Pancreas (tissue), 10 donors: ENCODE measurements at regions not wholly inside any gene's neighbourhood (a gene's known extent, or its start where the extent isn't known, plus 50 kb on each side); places are given as distances from the start of the nearest gene placed in this dataset.

Experiments
- ATAC-seq, 4 donors: fragments of 200-7000 bp; cut with Tn5 transposase; one replicate each; pipeline versions ENCODE4 v1.8.0 to v1.9.1; 2020; ENCODE audit warnings: mild to moderate bottlenecking in 4 of 4, moderate library complexity in 4 of 4
- DNase-seq, 6 donors: peaks; one replicate each; pipeline ENCODE4 v3.0.0-alpha.2; 2020
- FAIRE-seq: peaks from 2 replicates; lab custom pipeline; 2012; peaks lifted over from hg19 to GRCh38; lab: Jason Lieb, UNC
- H3K27ac ChIP-seq, 4 donors: fragments of 200-600 bp; sonication (generic); 1 replicate in 3 of 4; 2 replicates in 1 of 4; pipeline versions ENCODE4 v1.5.0 to v1.8.0; 2020
- H3K27me3 ChIP-seq, 4 donors: fragments of 200-600 bp; one replicate each; pipeline ENCODE4 v1.8.0; 2021
- H3K36me3 ChIP-seq, 3 donors: fragments of 200-600 bp; sonication (generic) in 1 of 3; one replicate each; pipeline versions ENCODE4 v1.5.0 to v1.8.0; 2020 to 2021
- H3K4me1 ChIP-seq, 3 donors: fragments of 200-600 bp; one replicate each; pipeline ENCODE4 v1.8.0; 2021
- H3K4me3 ChIP-seq, 4 donors: fragments of 200-600 bp; sonication (generic) in 2 of 4; one replicate each; pipeline versions ENCODE4 v1.5.0 to v1.8.0; 2020 to 2021
- H3K9me3 ChIP-seq, 4 donors: fragments of 200-600 bp; one replicate each; pipeline ENCODE4 v1.8.0; 2021
- CTCF ChIP-seq, 4 donors: fragments of 200-600 bp; sonication (generic) in 3 of 4; IDR thresholded peaks; one replicate each; pipeline versions ENCODE4 v1.5.0 to v1.8.0; 2021; ENCODE audit warnings: antibody characterized with exemption in 4 of 4
- WGBS, 2 donors: extraction: QIAGEN DNeasy Blood & Tissue Kit; methylation state at CpG; one replicate each; pipeline ENCODE4 v1.1.7; 2013; 5-methylcytosine and 5-hydroxymethylcytosine counted together
- intact Hi-C, 3 donors: fragments of 100-400 bp; cut with DNase I; formaldehyde crosslinking; loops; one replicate each; pipeline versions ENCODE4 v1.11.1 to v1.14.2; 2022
- donor health status: healthy with polysubstance abuse.
- donor health status: DM: no; HTN: no; CAD: no; lungs with moderate emphysema.
- donor health status: DM: no; HTN: no; CAD: no.
- donor health status: control.
- donor health status: control.
- donor health status: Bipolar disorder and iron deficiency.
- donor health status: DM: yes; HTN: yes; CAD: no.
- donor health status: DM: no; HTN: no; CAD: no.
- donor health status: DM: no; HTN: no; CAD: no.
- donor health status: DM: yes; HTN: yes; CAD: no.

GRCh38 chr12:75581515-75581914 is 70.1 kb upstream of the KRR1 start:
- DNase-seq (no peak), FAIRE-seq (no peak)

GRCh38 chr12:75579552-75579951 is 68.1 kb upstream of the KRR1 start:
- no peaks in the 10 kb centered on the region for H3K27me3 ChIP-seq
- H3K27ac ChIP-seq, result no peak overlapping the region
- no peaks in the 10 kb centered on the region for H3K4me1 ChIP-seq
- DNase-seq (no peak), ATAC-seq (no peak), FAIRE-seq (no peak)
- H3K4me3 ChIP-seq, result no peak overlapping the region
- TF ChIP-seq CTCF (IDR thresholded peaks at IDR 0.05), result no peak
- WGBS, 2 donors, result 72 to 80% methylated on average over 3 of the region's 3 CpGs
- H3K9me3 ChIP-seq, result no peaks in the 10 kb centered on the region
- intact Hi-C loops, result no loop called here
- no peaks in the 10 kb centered on the region for H3K36me3 ChIP-seq

More at GRCh38 chr12:75581515-75581914, 70.1 kb upstream of the KRR1 start:
- TF ChIP-seq CTCF (IDR thresholded peaks at IDR 0.05), result no peak
- H3K4me3 ChIP-seq, result no peak overlapping the region
- ATAC-seq, result no peak
- intact Hi-C loops, result no loop called here
- no peak overlapping the region for H3K27ac ChIP-seq
- H3K9me3 ChIP-seq, result no peaks in the 10 kb centered on the region
- no peaks in the 10 kb centered on the region for H3K36me3 ChIP-seq
- 83 to 89% methylated on average over 3 of the region's 3 CpGs for WGBS, 2 donors
- H3K27me3 ChIP-seq, result no peaks in the 10 kb centered on the region
- no peaks in the 10 kb centered on the region for H3K4me1 ChIP-seq

- intact Hi-C loops, result no loop called here
- Histone ChIP-seq H3K4me3 (no peak overlapping the region), H3K27me3 (no peaks in the 10 kb centered on the region), H3K27ac (no peak overlapping the region), H3K4me1 (no peaks in the 10 kb centered on the region), H3K9me3 (no peaks in the 10 kb centered on the region), H3K36me3 (no peaks in the 10 kb centered on the region)
- DNase-seq, result no peak
- no peak for TF ChIP-seq CTCF (IDR thresholded peaks at IDR 0.05)
- FAIRE-seq, result no peak
- WGBS, 2 donors, result 20 to 33% methylated on average over 2 of the region's 2 CpGs
- ATAC-seq, result no peak
These were observed 67.1 kb upstream of the KRR1 start for GRCh38 chr12:75578546-75578945.

GRCh38 chr12:75577812-75578211 is 66.4 kb upstream of the KRR1 start:
- no peak for TF ChIP-seq CTCF (IDR thresholded peaks at IDR 0.05)
- 92 to 95% methylated on average over 5 of the region's 5 CpGs for WGBS, 2 donors
- Histone ChIP-seq H3K4me1 (no peaks in the 10 kb centered on the region), H3K9me3 (no peaks in the 10 kb centered on the region), H3K36me3 (no peaks in the 10 kb centered on the region), H3K27me3 (no peaks in the 10 kb centered on the region), H3K27ac (no peak overlapping the region), H3K4me3 (no peak overlapping the region)
- intact Hi-C loops, result no loop called here
- ATAC-seq (no peak), FAIRE-seq (no peak), DNase-seq (no peak)

GRCh38 chr12:75571656-75572205 is 60.3 kb upstream of the KRR1 start:
- Histone ChIP-seq H3K4me3 (no peak overlapping the region), H3K9me3 (no peaks in the 10 kb centered on the region), H3K27me3 (no peaks in the 10 kb centered on the region), H3K27ac (peak overlapping the region in 2 of 4 donors; percentile 21 to 24), H3K36me3 (no peaks in the 10 kb centered on the region), H3K4me1 (no peaks in the 10 kb centered on the region)
- no peak for TF ChIP-seq CTCF (IDR thresholded peaks at IDR 0.05)
- intact Hi-C loops, result no loop called here
- 46 to 51% methylated on average over 2 of the region's 2 CpGs for WGBS, 2 donors
- DNase-seq (no peak), ATAC-seq (peak in 2 of 4 donors; percentile 68 to 72), FAIRE-seq (no peak)
